ENCODE measurements at regions not wholly inside any gene's neighbourhood (a gene's known extent, or its start where the extent isn't known, plus 50 kb on each side); places are given as distances from the start of the nearest gene placed in this dataset.
"Not testable (repeated sequence)": the region's sequence is repeated elsewhere in the genome, so short reads cannot be mapped to it uniquely, and the experiment has no call there.

GRCh38 chr14:48193893-48194292, 518.5 kb upstream of the MDGA2 start:
- H3K27me3 Mint-ChIP-seq (ENCODE audit: low read depth) = no peaks in the 10 kb centered on the region

GRCh38 chr14:48149624-48150023, 474.2 kb upstream of the MDGA2 start:
- H4K91ac ChIP-seq (ENCODE audit: insufficient read length, low read depth, low read length); H3K18ac ChIP-seq (ENCODE audit: insufficient read length, low read depth, low read length); H3K27me3 Mint-ChIP-seq (ENCODE audit: low read depth); H3K27ac ChIP-seq (ENCODE audit: insufficient read length, low read depth, low read length); H3K4me2 ChIP-seq (ENCODE audit: insufficient read depth, insufficient read length, low read length); H3K9ac ChIP-seq (ENCODE audit: extremely low read depth, insufficient read length, low read length); H2BK120ac ChIP-seq (ENCODE audit: low read depth, low read length, poor library complexity, severe bottlenecking); H3K79me1 ChIP-seq (ENCODE audit: insufficient read depth, low read depth, low read length, poor library complexity, severe bottlenecking); H3K14ac ChIP-seq (ENCODE audit: insufficient read depth, low read length); H2AFZ ChIP-seq (ENCODE audit: low read length); H3K27me3 ChIP-seq (ENCODE audit: insufficient read depth, low read length); H3K23me2 ChIP-seq (ENCODE audit: insufficient read length, low read depth, low read length, poor library complexity, severe bottlenecking); H3K56ac ChIP-seq (ENCODE audit: insufficient read length, low read depth, low read length); H3K9me3 ChIP-seq (ENCODE audit: control insufficient read depth, low read depth, low read length); H3K4me1 ChIP-seq (ENCODE audit: insufficient read depth, low read length); H2BK5ac ChIP-seq (ENCODE audit: insufficient read length, low read length); DNase-seq; H3T11ph ChIP-seq (ENCODE audit: low read length); H4K8ac ChIP-seq (replicated peaks; ENCODE audit: insufficient read length, low read depth, low read length); H3K23ac ChIP-seq (ENCODE audit: insufficient read length, low read depth, low read length); H4K20me1 ChIP-seq (ENCODE audit: control insufficient read depth, insufficient read depth, insufficient read length); H3K4ac ChIP-seq (ENCODE audit: low read depth, low read length); H2BK20ac ChIP-seq (ENCODE audit: low read depth, low read length, poor library complexity, severe bottlenecking); H4K5ac ChIP-seq (ENCODE audit: insufficient read length, low read depth, low read length); H2AK5ac ChIP-seq (ENCODE audit: insufficient read length, low read length); H3K4me3 Mint-ChIP-seq; H2BK15ac ChIP-seq (ENCODE audit: low read depth, low read length); H3K79me2 ChIP-seq (ENCODE audit: insufficient read depth, low read length); H2BK12ac ChIP-seq (ENCODE audit: insufficient read length, low read depth, low read length): not testable (repeated sequence)
- peaks cover 17 to 25% (median 21%) of the 10 kb centered on the region in 3 experiments for H3K36me3 Mint-ChIP-seq (ENCODE audit: insufficient read depth in 1 of 3, low read depth in 3 of 3)
- no CpG with 5 or more reads among the region's 1 CpG for WGBS (ENCODE audit: extremely low coverage, insufficient read length, low lambda C conversion rate)
- peaks cover 18 to 19% of the 10 kb centered on the region in 2 experiments for H3K4me1 Mint-ChIP-seq
- H3K9me3 Mint-ChIP-seq = peaks cover 24 to 25% of the 10 kb centered on the region in 2 experiments
- 0 out of 7 replicates have a peak overlapping the region, but pooled peaks of 1 of the 3 experiments have one; percentile 4 for H3K27ac Mint-ChIP-seq

More at GRCh38 chr14:48193893-48194292, 518.5 kb upstream of the MDGA2 start:
- Histone ChIP-seq H3K79me1 (ENCODE audit: insufficient read depth, low read depth, low read length, poor library complexity, severe bottlenecking) (no peaks in the 10 kb centered on the region), H4K8ac (replicated peaks; ENCODE audit: insufficient read length, low read depth, low read length) (no peak overlapping the region), H3K14ac (ENCODE audit: insufficient read depth, low read length) (no peak overlapping the region), H3K4me1 (ENCODE audit: insufficient read depth, low read length) (no peaks in the 10 kb centered on the region), H3K4me2 (ENCODE audit: insufficient read depth, insufficient read length, low read length) (no peak overlapping the region), H2BK12ac (ENCODE audit: insufficient read length, low read depth, low read length) (no peak overlapping the region), H3K4ac (ENCODE audit: low read depth, low read length) (no peak overlapping the region), H3K23me2 (ENCODE audit: insufficient read length, low read depth, low read length, poor library complexity, severe bottlenecking) (no peaks in the 10 kb centered on the region), H3K9ac (ENCODE audit: extremely low read depth, insufficient read length, low read length) (no peak overlapping the region), H2AK5ac (ENCODE audit: insufficient read length, low read length) (no peak overlapping the region), H2AFZ (ENCODE audit: low read length) (no peak overlapping the region), H3K56ac (ENCODE audit: insufficient read length, low read depth, low read length) (no peak overlapping the region), H3K9me3 (ENCODE audit: control insufficient read depth, low read depth, low read length) (no peaks in the 10 kb centered on the region), H4K20me1 (ENCODE audit: control insufficient read depth, insufficient read depth, insufficient read length) (no peaks in the 10 kb centered on the region), H3K18ac (ENCODE audit: insufficient read length, low read depth, low read length) (no peak overlapping the region), H3K27me3 (ENCODE audit: insufficient read depth, low read length) (no peaks in the 10 kb centered on the region), H4K5ac (ENCODE audit: insufficient read length, low read depth, low read length) (no peak overlapping the region), H2BK15ac (ENCODE audit: low read depth, low read length) (no peak overlapping the region), H2BK20ac (ENCODE audit: low read depth, low read length, poor library complexity, severe bottlenecking) (no peak overlapping the region), H2BK120ac (ENCODE audit: low read depth, low read length, poor library complexity, severe bottlenecking) (no peak overlapping the region), H3K23ac (ENCODE audit: insufficient read length, low read depth, low read length) (no peak overlapping the region), H3T11ph (ENCODE audit: low read length) (no peak overlapping the region), H3K27ac (ENCODE audit: insufficient read length, low read depth, low read length) (no peak overlapping the region), H3K79me2 (ENCODE audit: insufficient read depth, low read length) (no peaks in the 10 kb centered on the region), H2BK5ac (ENCODE audit: insufficient read length, low read length) (no peak overlapping the region), H4K91ac (ENCODE audit: insufficient read length, low read depth, low read length) (no peak overlapping the region)
- H3K9me3 Mint-ChIP-seq = peaks cover 0 to 3% of the 10 kb centered on the region in 2 experiments; a peak in 1 of 5 replicates
- no peak overlapping the region for H3K27ac Mint-ChIP-seq
- WGBS (ENCODE audit: extremely low coverage, insufficient read length, low lambda C conversion rate) = no CpG with 5 or more reads among the region's 13 CpGs
- H3K36me3 Mint-ChIP-seq (ENCODE audit: insufficient read depth in 1 of 3, low read depth in 3 of 3) = no peaks in the 10 kb centered on the region
- DNase-seq = no peak
- no peak for TF ChIP-seq CTCF (conservative IDR thresholded peaks at IDR 0.05)
- no peak overlapping the region for H3K4me3 Mint-ChIP-seq
- H3K4me1 Mint-ChIP-seq = no peaks in the 10 kb centered on the region; a peak in 1 of 4 replicates

All from H9 (cell line).